ENCODE measurements at regions not wholly inside any gene's neighbourhood (a gene's known extent, or its start where the extent isn't known, plus 50 kb on each side); places are given as distances from the start of the nearest gene placed in this dataset.

GRCh38 chr2:84026818-84027217, 432.3 kb downstream of the SUCLG1 start:
- no peak for TF ChIP-seq POLR2AphosphoS5 (IDR thresholded peaks at IDR 0.05; ENCODE audit: borderline replicate concordance, low read depth, low read length)
- no peak for TF ChIP-seq EZH2 (IDR thresholded peaks at IDR 0.05)

All from SK-N-MC (cell line).